ENCODE measurements at regions not wholly inside any gene's neighbourhood (a gene's known extent, or its start where the extent isn't known, plus 50 kb on each side); places are given as distances from the start of the nearest gene placed in this dataset.

GRCh38 chr2:58517881-58518280 lies 276.8 kb upstream of the FANCL start:
- no peak overlapping the region for H3K4me3 ChIP-seq (ENCODE audit: low read depth, low read length)
- no peak for DNase-seq (ENCODE audit: low read depth)
- TF ChIP-seq CTCF (IDR thresholded peaks at IDR 0.05; ENCODE audit: insufficient read depth, low read length): no peak

GRCh38 chr2:58516695-58517094 lies 275.6 kb upstream of the FANCL start:
- no peak for TF ChIP-seq CTCF (IDR thresholded peaks at IDR 0.05; ENCODE audit: insufficient read depth, low read length)
- H3K4me3 ChIP-seq (ENCODE audit: low read depth, low read length): no peak overlapping the region
- DNase-seq (ENCODE audit: low read depth): no peak

GRCh38 chr2:58515827-58516573 lies 274.9 kb upstream of the FANCL start:
- H3K4me3 ChIP-seq (ENCODE audit: low read depth, low read length): no peak overlapping the region
- DNase-seq (ENCODE audit: low read depth): no peak
- TF ChIP-seq CTCF (IDR thresholded peaks at IDR 0.05; ENCODE audit: insufficient read depth, low read length): no peak

- no peak for TF ChIP-seq CTCF (IDR thresholded peaks at IDR 0.05; ENCODE audit: insufficient read depth, low read length)
- no peak overlapping the region for H3K4me3 ChIP-seq (ENCODE audit: low read depth, low read length)
- no peak for DNase-seq (ENCODE audit: low read depth)
Observed at GRCh38 chr2:58514252-58514651, 273.1 kb upstream of the FANCL start.

DNA sequence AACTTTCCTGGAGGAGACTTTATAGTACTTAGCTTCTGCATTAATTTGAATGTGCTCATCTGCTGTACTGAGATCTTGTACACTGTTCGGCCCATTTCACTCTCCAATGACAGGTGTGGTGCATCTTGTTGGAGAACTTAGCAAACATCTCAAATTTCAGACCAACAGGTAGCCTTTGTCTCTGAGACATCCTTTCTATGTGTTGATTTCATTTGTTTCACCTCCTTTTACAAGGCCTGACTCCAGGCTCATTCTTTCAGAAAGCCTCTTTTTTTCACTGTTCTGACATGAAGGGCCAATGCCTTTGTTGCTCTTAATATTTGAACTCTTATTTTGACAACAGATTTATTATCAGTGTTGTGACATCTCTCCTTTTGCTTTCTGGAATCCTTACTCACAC lies 271.8 kb upstream of the FANCL start:
- no peak for TF ChIP-seq CTCF (IDR thresholded peaks at IDR 0.05; ENCODE audit: insufficient read depth, low read length)
- no peak for DNase-seq (ENCODE audit: low read depth)
- H3K4me3 ChIP-seq (ENCODE audit: low read depth, low read length): no peak overlapping the region

DNA sequence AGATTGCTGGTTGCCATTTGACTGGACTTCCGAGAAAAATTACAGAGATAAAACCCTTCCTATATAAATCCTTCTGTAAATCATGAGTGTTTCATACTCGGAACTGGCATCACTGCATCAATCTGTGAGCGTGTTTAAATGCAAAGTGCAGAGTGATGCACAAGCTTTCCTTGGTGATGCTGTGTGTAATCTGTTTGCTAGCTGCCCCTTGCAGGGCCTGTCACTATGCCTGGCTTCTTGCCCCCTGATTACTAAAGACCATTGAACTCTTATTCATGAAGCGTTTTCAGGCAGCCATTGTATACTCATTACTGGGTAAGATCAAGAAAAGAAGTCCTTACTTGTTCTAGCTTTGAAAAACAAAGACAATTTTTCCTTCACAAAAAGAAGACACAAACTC lies 266.9 kb upstream of the FANCL start:
- no peak for TF ChIP-seq CTCF (IDR thresholded peaks at IDR 0.05; ENCODE audit: insufficient read depth, low read length)
- no peak for DNase-seq (ENCODE audit: low read depth)

DNA sequence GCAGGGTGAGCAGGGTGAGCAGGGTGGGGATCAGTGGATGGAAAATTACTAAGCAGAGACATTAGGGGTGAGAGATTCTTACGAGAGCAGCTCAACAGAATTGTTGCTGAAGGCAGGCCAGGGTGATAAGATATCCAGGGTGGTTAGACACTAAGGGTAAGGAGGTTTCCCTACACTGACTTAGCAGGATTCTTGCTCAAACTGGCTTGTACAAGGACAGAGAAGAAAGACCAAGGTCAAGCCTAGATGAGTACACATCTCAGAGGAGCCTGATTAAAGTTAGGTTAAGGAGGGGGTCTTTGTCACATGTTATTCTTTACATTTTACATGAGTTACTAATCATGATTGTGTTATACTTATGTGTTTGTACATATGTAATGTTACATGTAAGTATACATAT lies 262.8 kb upstream of the FANCL start:
- H3K4me3 ChIP-seq (ENCODE audit: low read depth, low read length): no peak overlapping the region
- no peak for TF ChIP-seq CTCF (IDR thresholded peaks at IDR 0.05; ENCODE audit: insufficient read depth, low read length)
- no peak for DNase-seq (ENCODE audit: low read depth)

More for the DNA sequence above, 266.9 kb upstream of the FANCL start:
- no peak overlapping the region for H3K4me3 ChIP-seq (ENCODE audit: low read depth, low read length)

Measured in fibroblast of the aortic adventitia (primary cell).